SK-MEL-5 (cell line): ENCODE measurements at regions not wholly inside any gene's neighbourhood (a gene's known extent, or its start where the extent isn't known, plus 50 kb on each side); places are given as distances from the start of the nearest gene placed in this dataset.

Source experiments
- DNase-seq: peaks from one replicate; pipeline ENCODE4 v3.0.0-alpha.2; 2016; ENCODE audit warnings: low read depth, low spot score
- in situ Hi-C: cut with HindIII; loops from 2 replicates; pipeline ENCODE4 v1.10.0; 2016; ENCODE audit warnings: low sequenced_read_pairs, high pct_unique_total_duplicates, low pct_unique_long_range_greater_than_20kb
- small RNA-seq, 2 experiments: library from RNA; depleted of rRNA; stranded (forward); fragments of <200 nt; gene quantifications; one replicate each; pipeline ENCODE3, GENCODE V24; 2014

- in situ Hi-C loops = no loop called here
- no peak for DNase-seq
These were observed 55.6 kb downstream of the PBDC1 start for GRCh38 chrX:76228499-76228898.

GRCh38 chrX:76248901-76249300, 76.0 kb downstream of the PBDC1 start:
- DNase-seq = no peak
- in situ Hi-C loops = no loop called here

GRCh38 chrX:76253432-76253831, 80.6 kb downstream of the PBDC1 start:
- in situ Hi-C loops = no loop called here
- peak; percentile 76 for DNase-seq

GRCh38 chrX:76279007-76279406, 106.1 kb downstream of the PBDC1 start:
- DNase-seq = peak; percentile 66
- in situ Hi-C loops = no loop called here

Small RNAs in the stretch of these regions (small RNA-seq; reads per million reads assigned to genes)
- gene RNU6-867P = 0 reads per million in 2 experiments
